PFSK-1 (cell line): ENCODE measurements at regions not wholly inside any gene's neighbourhood (a gene's known extent, or its start where the extent isn't known, plus 50 kb on each side); places are given as distances from the start of the nearest gene placed in this dataset.

Experiments
- FOXP2 ChIP-seq: optimal IDR thresholded peaks from 2 replicates; pipeline ENCODE3; 2011; ENCODE audit warnings: borderline replicate concordance, control low read depth, inconsistent platforms; ENCODE audit not compliant: insufficient read depth; ENCODE audit errors: extremely low read length, extremely low read depth
- POLR2AphosphoS5 ChIP-seq: IDR thresholded peaks from 2 replicates; pipeline ENCODE4 v1.6.1; 2012; ENCODE audit warnings: low read depth, mild to moderate bottlenecking, control low read depth, low read length, moderate library complexity
- TF ChIP-seq, protein P1 (sequence below), 2 experiments: IDR thresholded peaks; 2 replicates each; pipeline versions ENCODE4 v1.6.1 to v1.8.0; 2011 to 2012; ENCODE audit warnings: low read depth in 2 of 2, low read length in 2 of 2, control low read depth in 1 of 2, inconsistent platforms in 1 of 2, mild to moderate bottlenecking in 1 of 2, moderate library complexity in 1 of 2; ENCODE audit not compliant: insufficient read depth in 1 of 2

DNA sequence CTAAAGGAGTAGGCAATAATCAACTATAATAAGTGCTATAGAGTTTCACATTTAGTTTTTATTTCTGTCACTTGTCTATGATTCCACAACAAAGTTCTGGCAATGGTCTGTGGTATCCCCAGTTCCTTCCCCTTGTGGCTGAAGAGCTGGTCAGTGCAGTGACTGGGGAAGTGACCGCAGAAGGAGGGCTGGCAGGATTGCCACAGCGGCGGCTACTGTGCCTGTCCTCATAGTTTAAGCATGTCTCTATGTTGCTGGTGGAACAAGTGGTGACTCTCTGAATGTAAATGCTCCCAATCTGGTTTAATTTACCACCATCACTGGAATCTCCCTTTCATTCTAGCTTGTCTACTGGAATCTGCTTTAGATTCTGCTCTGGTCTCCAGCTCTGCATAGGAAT, 170.6 kb upstream of the GK2 start:
- TF ChIP-seq FOXP2 (no peak), POLR2AphosphoS5 (no peak)
- TF ChIP-seq, protein P1, sequence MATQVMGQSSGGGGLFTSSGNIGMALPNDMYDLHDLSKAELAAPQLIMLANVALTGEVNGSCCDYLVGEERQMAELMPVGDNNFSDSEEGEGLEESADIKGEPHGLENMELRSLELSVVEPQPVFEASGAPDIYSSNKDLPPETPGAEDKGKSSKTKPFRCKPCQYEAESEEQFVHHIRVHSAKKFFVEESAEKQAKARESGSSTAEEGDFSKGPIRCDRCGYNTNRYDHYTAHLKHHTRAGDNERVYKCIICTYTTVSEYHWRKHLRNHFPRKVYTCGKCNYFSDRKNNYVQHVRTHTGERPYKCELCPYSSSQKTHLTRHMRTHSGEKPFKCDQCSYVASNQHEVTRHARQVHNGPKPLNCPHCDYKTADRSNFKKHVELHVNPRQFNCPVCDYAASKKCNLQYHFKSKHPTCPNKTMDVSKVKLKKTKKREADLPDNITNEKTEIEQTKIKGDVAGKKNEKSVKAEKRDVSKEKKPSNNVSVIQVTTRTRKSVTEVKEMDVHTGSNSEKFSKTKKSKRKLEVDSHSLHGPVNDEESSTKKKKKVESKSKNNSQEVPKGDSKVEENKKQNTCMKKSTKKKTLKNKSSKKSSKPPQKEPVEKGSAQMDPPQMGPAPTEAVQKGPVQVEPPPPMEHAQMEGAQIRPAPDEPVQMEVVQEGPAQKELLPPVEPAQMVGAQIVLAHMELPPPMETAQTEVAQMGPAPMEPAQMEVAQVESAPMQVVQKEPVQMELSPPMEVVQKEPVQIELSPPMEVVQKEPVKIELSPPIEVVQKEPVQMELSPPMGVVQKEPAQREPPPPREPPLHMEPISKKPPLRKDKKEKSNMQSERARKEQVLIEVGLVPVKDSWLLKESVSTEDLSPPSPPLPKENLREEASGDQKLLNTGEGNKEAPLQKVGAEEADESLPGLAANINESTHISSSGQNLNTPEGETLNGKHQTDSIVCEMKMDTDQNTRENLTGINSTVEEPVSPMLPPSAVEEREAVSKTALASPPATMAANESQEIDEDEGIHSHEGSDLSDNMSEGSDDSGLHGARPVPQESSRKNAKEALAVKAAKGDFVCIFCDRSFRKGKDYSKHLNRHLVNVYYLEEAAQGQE (IDR thresholded peaks at IDR 0.05; ENCODE audit: insufficient read depth in 1 of 2, low read depth in 2 of 2, low read length in 2 of 2), result no peak
